SK-N-SH treated with all-trans-retinoic acid at 6 μM for 48 hours (cell line): ENCODE measurements at regions not wholly inside any gene's neighbourhood (a gene's known extent, or its start where the extent isn't known, plus 50 kb on each side); places are given as distances from the start of the nearest gene placed in this dataset.

Source experiments
- ATAC-seq: fragments of 200-7000 bp; cut with Tn5 transposase; 3 replicates; pipeline ENCODE4 v1.9.1; 2020; ENCODE audit warnings: mild to moderate bottlenecking, moderate library complexity
- ARNTL ChIP-seq: fragments of 450-650 bp; formaldehyde crosslinking; IDR thresholded peaks from 2 replicates; pipeline ENCODE4 v1.5.0; 2020; ENCODE audit warnings: low read depth, mild to moderate bottlenecking, moderate library complexity, borderline replicate concordance
- BACH2 ChIP-seq: fragments of 250-450 bp; sonication (Bioruptor Pico); IDR thresholded peaks from 2 replicates; pipeline ENCODE4 v1.9.0; 2021; ENCODE audit warnings: mild to moderate bottlenecking, borderline replicate concordance
- CREB5 ChIP-seq: fragments of 250-450 bp; sonication (Bioruptor Pico); IDR thresholded peaks from 2 replicates; pipeline ENCODE4 v1.5.1; 2020; ENCODE audit warnings: low read depth, mild to moderate bottlenecking, moderate library complexity
- CSDC2 ChIP-seq: fragments of 250-450 bp; sonication (Bioruptor Pico); IDR thresholded peaks from 2 replicates; pipeline ENCODE4 v1.5.0; 2020; ENCODE audit warnings: mild to moderate bottlenecking, moderate library complexity
- CSRNP3 ChIP-seq: fragments of 250-450 bp; sonication (Bioruptor Pico); IDR thresholded peaks from 2 replicates; pipeline ENCODE4 v1.5.1; 2021; ENCODE audit warnings: mild to moderate bottlenecking, moderate library complexity
- ESRRG ChIP-seq: fragments of 250-450 bp; sonication (Bioruptor Pico); IDR thresholded peaks from 2 replicates; pipeline ENCODE4 v1.6.1; 2021; ENCODE audit warnings: mild to moderate bottlenecking
- GLIS3 ChIP-seq: fragments of 250-450 bp; sonication (Bioruptor Pico); IDR thresholded peaks from 2 replicates; pipeline ENCODE4 v1.5.0; 2020; ENCODE audit warnings: mild to moderate bottlenecking, moderate library complexity
- ISL1 ChIP-seq: fragments of 250-450 bp; sonication (Bioruptor Pico); IDR thresholded peaks from 2 replicates; pipeline ENCODE4 v2.1.2; 2022; ENCODE audit warnings: mild to moderate bottlenecking, moderate library complexity
- PATZ1 ChIP-seq: fragments of 250-450 bp; sonication (Bioruptor Pico); IDR thresholded peaks from 2 replicates; pipeline ENCODE4 v1.8.0; 2020; ENCODE audit warnings: mild to moderate bottlenecking, moderate library complexity, borderline replicate concordance
- POU6F1 ChIP-seq: fragments of 250-450 bp; sonication (Bioruptor Pico); IDR thresholded peaks from 2 replicates; pipeline ENCODE4 v1.8.0; 2021; ENCODE audit warnings: low read depth, mild to moderate bottlenecking, moderate library complexity, borderline replicate concordance
- PPARA ChIP-seq: fragments of 250-450 bp; sonication (Bioruptor Pico); IDR thresholded peaks from 2 replicates; pipeline ENCODE4 v1.5.0; 2020; ENCODE audit warnings: mild to moderate bottlenecking, borderline replicate concordance
- RARB ChIP-seq: fragments of 250-450 bp; sonication (Bioruptor Pico); IDR thresholded peaks from 2 replicates; pipeline ENCODE4 v1.8.0; 2021; ENCODE audit warnings: mild to moderate bottlenecking, moderate library complexity
- SNAI2 ChIP-seq: fragments of 250-450 bp; sonication (Bioruptor Pico); IDR thresholded peaks from 2 replicates; pipeline ENCODE4 v1.5.0; 2020; ENCODE audit warnings: mild to moderate bottlenecking, moderate library complexity
- TCF4 ChIP-seq: fragments of 250-450 bp; sonication (Bioruptor Pico); IDR thresholded peaks from 2 replicates; pipeline ENCODE4 v1.8.0; 2021; ENCODE audit warnings: mild to moderate bottlenecking, moderate library complexity, borderline replicate concordance
- ZC3H10 ChIP-seq: fragments of 250-450 bp; sonication (Bioruptor Pico); IDR thresholded peaks from 2 replicates; pipeline ENCODE4 v1.5.1; 2021; ENCODE audit warnings: mild to moderate bottlenecking, moderate library complexity
- ZFP3 ChIP-seq: fragments of 250-450 bp; sonication (Bioruptor Pico); IDR thresholded peaks from 2 replicates; pipeline ENCODE4 v1.5.0; 2020; ENCODE audit warnings: mild to moderate bottlenecking, moderate library complexity
- ZNF565 ChIP-seq: fragments of 450-650 bp; formaldehyde crosslinking; conservative IDR thresholded peaks from 2 replicates; pipeline ENCODE4 v1.5.0; 2020; ENCODE audit warnings: low read depth, mild to moderate bottlenecking, moderate library complexity
- ZNF70 ChIP-seq: fragments of 450-650 bp; formaldehyde crosslinking; IDR thresholded peaks from 2 replicates; pipeline ENCODE4 v1.5.0; 2020; ENCODE audit warnings: mild to moderate bottlenecking, moderate library complexity
- ZNF8 ChIP-seq: fragments of 450-650 bp; formaldehyde crosslinking; IDR thresholded peaks from 2 replicates; pipeline ENCODE4 v1.5.0; 2020; ENCODE audit warnings: mild to moderate bottlenecking, moderate library complexity

- no peak for TF ChIP-seq ZNF565 (CRISPR knock-in tag)
- TF ChIP-seq CREB5 (CRISPR knock-in tag), result no peak
- TF ChIP-seq CSDC2 (CRISPR knock-in tag), result no peak
- no peak for TF ChIP-seq RARB (CRISPR knock-in tag)
- TF ChIP-seq TCF4, result no peak
- TF ChIP-seq CSRNP3, result no peak
- no peak for TF ChIP-seq POU6F1 (CRISPR knock-in tag)
- TF ChIP-seq ZFP3 (CRISPR knock-in tag), result no peak
- no peak for TF ChIP-seq PATZ1 (CRISPR knock-in tag)
- no peak for TF ChIP-seq PPARA (CRISPR knock-in tag)
- no peak for TF ChIP-seq ZC3H10
- TF ChIP-seq ZNF8 (CRISPR knock-in tag), result no peak
- TF ChIP-seq ARNTL (CRISPR knock-in tag), result no peak
- no peak for ATAC-seq
Measured at GRCh38 chr12:29067430-29067829, 81.6 kb upstream of the FAR2 start.

- no peak for ATAC-seq
- TF ChIP-seq ZNF565 (CRISPR knock-in tag) (no peak), RARB (CRISPR knock-in tag) (no peak), CSDC2 (CRISPR knock-in tag) (no peak)
Measured at GRCh38 chr12:29070309-29070708, 78.8 kb upstream of the FAR2 start.

- TF ChIP-seq PATZ1 (CRISPR knock-in tag) (no peak), CSDC2 (CRISPR knock-in tag) (no peak), GLIS3 (CRISPR knock-in tag) (no peak), TCF4 (no peak), ARNTL (CRISPR knock-in tag) (no peak), CSRNP3 (no peak), SNAI2 (CRISPR knock-in tag) (no peak)
- ATAC-seq, result no peak
Measured at GRCh38 chr12:29071099-29071498, 78.0 kb upstream of the FAR2 start.

- ATAC-seq, result no peak
- peak; percentile 84 for TF ChIP-seq ZNF70
- TF ChIP-seq ISL1, result no peak
- TF ChIP-seq ZC3H10, result no peak
- no peak for TF ChIP-seq BACH2 (CRISPR knock-in tag)
- no peak for TF ChIP-seq ESRRG (CRISPR knock-in tag)
Measured at GRCh38 chr12:29072631-29073030, 76.4 kb upstream of the FAR2 start.
